ENCODE measurements at regions not wholly inside any gene's neighbourhood (a gene's known extent, or its start where the extent isn't known, plus 50 kb on each side); places are given as distances from the start of the nearest gene placed in this dataset.

DNA sequence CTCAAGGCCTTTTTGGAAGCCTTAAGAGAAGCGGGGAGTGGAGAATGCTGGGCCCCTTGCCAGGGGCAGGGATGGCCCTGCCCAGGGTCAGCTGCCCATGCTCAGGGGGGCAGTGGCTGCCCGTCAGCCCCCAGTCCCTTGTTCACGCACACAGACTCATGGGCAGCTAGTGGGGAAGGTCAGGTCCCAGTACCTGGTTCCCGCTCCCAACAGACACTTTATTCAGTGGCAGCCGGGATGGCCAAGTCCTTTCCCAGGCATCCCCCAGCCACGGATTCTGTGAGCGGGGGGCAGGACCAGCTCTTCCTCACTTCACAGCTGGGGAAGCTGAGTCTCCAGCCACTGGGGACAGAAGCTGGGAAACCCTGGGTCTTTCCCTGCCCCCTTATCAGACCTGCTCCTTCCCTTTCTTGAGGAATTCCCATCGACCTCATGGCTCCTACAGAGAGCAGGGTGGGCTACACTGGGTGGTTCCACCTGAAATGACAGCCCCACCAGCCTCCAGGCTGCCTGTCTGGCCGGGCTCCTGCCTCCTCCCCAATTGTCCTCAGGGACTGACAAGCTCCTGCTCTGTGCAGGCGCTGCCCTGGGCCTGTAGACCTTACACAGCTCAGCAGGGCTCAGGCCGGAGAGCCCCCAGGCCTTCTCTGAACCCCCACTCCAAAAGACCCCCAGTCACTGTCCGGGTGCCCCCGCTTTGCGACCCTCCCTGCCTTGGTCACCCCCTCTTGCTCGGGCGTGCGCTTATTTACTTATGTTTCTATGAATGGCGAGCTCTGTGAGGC is 61.0 kb upstream of the FGF3 start:
- TF ChIP-seq, protein P1, sequence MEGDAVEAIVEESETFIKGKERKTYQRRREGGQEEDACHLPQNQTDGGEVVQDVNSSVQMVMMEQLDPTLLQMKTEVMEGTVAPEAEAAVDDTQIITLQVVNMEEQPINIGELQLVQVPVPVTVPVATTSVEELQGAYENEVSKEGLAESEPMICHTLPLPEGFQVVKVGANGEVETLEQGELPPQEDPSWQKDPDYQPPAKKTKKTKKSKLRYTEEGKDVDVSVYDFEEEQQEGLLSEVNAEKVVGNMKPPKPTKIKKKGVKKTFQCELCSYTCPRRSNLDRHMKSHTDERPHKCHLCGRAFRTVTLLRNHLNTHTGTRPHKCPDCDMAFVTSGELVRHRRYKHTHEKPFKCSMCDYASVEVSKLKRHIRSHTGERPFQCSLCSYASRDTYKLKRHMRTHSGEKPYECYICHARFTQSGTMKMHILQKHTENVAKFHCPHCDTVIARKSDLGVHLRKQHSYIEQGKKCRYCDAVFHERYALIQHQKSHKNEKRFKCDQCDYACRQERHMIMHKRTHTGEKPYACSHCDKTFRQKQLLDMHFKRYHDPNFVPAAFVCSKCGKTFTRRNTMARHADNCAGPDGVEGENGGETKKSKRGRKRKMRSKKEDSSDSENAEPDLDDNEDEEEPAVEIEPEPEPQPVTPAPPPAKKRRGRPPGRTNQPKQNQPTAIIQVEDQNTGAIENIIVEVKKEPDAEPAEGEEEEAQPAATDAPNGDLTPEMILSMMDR (IDR thresholded peaks at IDR 0.05; ENCODE audit: insufficient read depth, low read length, poor library complexity, severe bottlenecking) = no peak
- H3K27me3 ChIP-seq (replicated peaks; ENCODE audit: control insufficient read depth, insufficient read depth, low read length) = peaks cover 2% of the 10 kb centered on the region; the same call in 1 of the 2 replicates

DNA sequence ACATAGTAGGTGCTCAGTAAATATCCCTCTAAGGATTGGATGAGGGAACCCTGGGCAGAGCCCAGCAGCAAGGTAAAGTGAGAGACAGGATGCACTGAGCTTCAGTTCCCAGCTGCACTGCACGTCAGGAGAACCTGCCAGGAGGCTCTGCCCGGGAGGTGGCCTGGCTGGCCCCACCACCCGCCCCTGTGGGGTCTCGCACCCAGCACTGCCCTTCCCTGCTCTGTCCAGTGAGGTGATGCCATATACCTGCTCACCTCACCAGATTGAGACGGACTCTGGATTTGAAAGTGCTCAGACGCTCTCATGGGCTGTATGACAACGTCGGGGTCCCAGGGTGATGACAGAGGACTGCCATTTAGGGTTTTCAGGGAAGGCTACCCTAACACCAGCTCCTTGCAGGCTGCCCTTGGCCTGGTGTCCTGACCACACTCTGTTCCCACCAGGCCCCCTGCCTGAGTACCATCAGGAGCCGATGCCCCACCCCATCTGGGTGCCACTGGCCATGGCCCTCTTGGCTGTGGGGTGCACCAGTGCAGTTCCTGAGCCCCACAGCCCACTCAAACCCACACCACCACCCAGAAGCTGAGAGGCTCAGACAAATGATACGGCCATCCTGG is 61.7 kb upstream of the FGF3 start:
- Histone ChIP-seq H3K36me3 (ENCODE audit: control insufficient read depth, insufficient read depth, low read length) (no peaks in the 10 kb centered on the region), H3K27me3 (replicated peaks; ENCODE audit: control insufficient read depth, insufficient read depth, low read length) (peaks cover 2% of the 10 kb centered on the region; the same call in 1 of the 2 replicates), H3K4me3 (replicated peaks; ENCODE audit: low read depth, low read length) (no peak overlapping the region)
- no peak for DNase-seq (ENCODE audit: extremely low read depth, insufficient read length)
- TF ChIP-seq, protein P1 (IDR thresholded peaks at IDR 0.05; ENCODE audit: insufficient read depth, low read length, poor library complexity, severe bottlenecking) = no peak

More for the DNA sequence above, 61.0 kb upstream of the FGF3 start:
- DNase-seq (ENCODE audit: extremely low read depth, insufficient read length) = no peak
- Histone ChIP-seq H3K4me3 (replicated peaks; ENCODE audit: low read depth, low read length) (no peak overlapping the region), H3K36me3 (ENCODE audit: control insufficient read depth, insufficient read depth, low read length) (no peaks in the 10 kb centered on the region)

DNA sequence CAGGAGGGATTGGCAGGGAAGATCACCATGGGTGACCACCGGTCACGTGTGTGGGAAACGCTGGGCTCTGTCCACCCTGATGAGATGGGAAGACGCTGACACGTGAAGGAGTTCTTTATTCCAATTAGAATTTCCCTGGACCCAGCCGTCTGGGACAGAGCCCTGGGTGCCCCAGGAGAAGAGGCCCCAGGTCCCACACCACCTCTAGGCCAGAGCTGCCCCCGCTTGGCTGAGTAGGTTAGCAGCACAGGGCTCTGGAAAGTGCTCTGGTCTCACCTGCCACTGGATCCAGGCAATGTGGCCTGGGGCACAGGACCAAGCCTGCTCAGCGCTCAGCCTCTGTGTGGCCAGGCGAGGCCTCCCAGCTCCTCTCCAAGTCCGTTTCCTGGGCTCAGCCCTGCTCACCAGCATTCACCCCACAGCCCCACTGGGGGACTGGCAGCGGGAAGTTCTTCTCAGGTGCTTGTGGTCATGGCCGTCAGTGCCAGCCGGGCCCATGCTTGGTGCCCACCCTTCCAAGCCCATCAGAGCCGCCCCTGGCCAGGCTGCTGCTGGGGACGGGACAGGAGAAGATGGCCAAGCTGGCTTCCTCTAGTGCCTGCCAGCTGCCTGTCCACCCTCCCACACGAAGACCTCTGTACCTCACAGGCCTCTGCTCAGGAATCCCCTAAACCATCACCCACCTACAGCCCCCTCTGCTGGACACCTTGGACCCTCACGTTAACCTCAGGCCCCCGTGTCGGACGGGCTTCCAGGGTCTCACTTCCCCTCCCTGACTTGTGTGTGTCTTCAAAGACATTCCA is 62.5 kb upstream of the FGF3 start:
- H3K27me3 ChIP-seq (replicated peaks; ENCODE audit: control insufficient read depth, insufficient read depth, low read length) = peaks cover 2% of the 10 kb centered on the region; the same call in 1 of the 2 replicates
- TF ChIP-seq, protein P1 (IDR thresholded peaks at IDR 0.05; ENCODE audit: insufficient read depth, low read length, poor library complexity, severe bottlenecking) = peak; percentile 10
- no peaks in the 10 kb centered on the region for H3K36me3 ChIP-seq (ENCODE audit: control insufficient read depth, insufficient read depth, low read length)
- DNase-seq (ENCODE audit: extremely low read depth, insufficient read length) = no peak
- H3K4me3 ChIP-seq (replicated peaks; ENCODE audit: low read depth, low read length) = no peak overlapping the region

DNA sequence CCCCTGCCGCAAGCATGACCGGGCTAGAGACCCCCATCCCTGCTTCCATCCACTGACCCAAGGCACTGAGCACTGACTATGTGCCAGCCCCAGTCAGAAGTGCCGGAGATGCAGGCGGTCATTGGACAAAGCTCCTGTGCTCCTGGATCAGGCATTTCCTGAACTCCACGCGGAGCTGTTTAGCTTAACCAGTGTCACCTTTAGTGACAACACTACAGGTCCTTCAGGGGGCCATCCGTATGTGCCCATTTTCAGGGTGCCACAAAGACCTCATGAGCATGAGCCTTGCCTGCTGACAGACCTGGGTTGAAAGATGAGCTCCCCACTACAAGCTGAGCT is 63.0 kb upstream of the FGF3 start:
- DNase-seq (ENCODE audit: extremely low read depth, insufficient read length) = no peak
- peaks cover 2% of the 10 kb centered on the region; the same call in 1 of the 2 replicates for H3K27me3 ChIP-seq (replicated peaks; ENCODE audit: control insufficient read depth, insufficient read depth, low read length)
- TF ChIP-seq, protein P1 (IDR thresholded peaks at IDR 0.05; ENCODE audit: insufficient read depth, low read length, poor library complexity, severe bottlenecking) = no peak
- H3K36me3 ChIP-seq (ENCODE audit: control insufficient read depth, insufficient read depth, low read length) = no peaks in the 10 kb centered on the region
- no peak overlapping the region for H3K4me3 ChIP-seq (replicated peaks; ENCODE audit: low read depth, low read length)

DNA sequence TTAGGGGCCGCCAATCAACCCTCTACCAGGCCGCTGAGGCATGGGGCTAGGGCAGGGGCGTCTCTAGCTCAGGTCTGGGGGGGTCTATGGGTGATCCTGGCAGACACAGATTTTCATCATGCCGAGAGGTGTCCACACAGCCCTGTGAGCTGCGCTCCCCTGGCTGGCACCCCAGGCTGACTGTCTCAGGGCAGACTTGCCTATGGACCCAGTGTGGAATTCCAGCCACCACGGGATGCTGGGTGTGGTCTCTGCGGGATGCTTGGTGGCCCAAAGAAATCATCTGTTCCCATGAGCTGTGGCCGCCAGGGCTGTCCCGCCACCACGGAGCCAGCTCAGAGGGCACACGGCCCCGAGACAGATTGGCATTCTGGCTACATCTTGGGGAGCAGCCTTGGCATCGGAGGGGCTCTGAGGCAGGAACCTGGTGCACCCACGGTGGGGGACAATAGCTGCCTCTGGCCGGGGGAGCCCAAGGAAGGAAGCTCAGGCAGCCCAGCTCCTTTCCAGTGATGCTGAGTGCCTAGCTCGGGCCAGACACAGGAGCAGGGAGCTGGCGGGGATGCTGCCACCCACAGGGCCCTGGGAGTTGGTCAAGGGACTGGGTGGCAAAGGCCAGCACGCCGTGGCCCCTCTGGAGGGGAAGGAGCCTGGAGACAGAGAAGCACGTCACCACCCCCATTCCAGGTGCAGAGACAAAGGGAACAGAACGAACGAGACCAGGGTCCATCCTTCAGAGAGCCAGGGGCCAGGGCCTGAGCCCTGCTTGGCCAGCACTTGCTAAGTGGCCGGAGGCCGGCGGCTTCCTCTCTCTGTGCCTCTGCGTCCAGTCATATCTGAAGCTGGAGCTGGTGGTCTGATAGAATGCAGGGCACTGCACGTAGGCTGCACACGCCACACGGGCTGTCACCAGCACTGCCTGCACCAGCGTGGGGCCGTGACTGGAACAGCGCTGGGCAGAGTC is 64.4 kb upstream of the FGF3 start:
- peaks cover 2% of the 10 kb centered on the region; the same call in 1 of the 2 replicates for H3K27me3 ChIP-seq (replicated peaks; ENCODE audit: control insufficient read depth, insufficient read depth, low read length)
- TF ChIP-seq, protein P1 (IDR thresholded peaks at IDR 0.05; ENCODE audit: insufficient read depth, low read length, poor library complexity, severe bottlenecking) = no peak

More for the DNA sequence above, 64.4 kb upstream of the FGF3 start:
- H3K4me3 ChIP-seq (replicated peaks; ENCODE audit: low read depth, low read length) = no peak overlapping the region
- DNase-seq (ENCODE audit: extremely low read depth, insufficient read length) = no peak
- no peaks in the 10 kb centered on the region for H3K36me3 ChIP-seq (ENCODE audit: control insufficient read depth, insufficient read depth, low read length)
